ES-I3 (cell line): ENCODE measurements at regions not wholly inside any gene's neighbourhood (a gene's known extent, or its start where the extent isn't known, plus 50 kb on each side); places are given as distances from the start of the nearest gene placed in this dataset.
"Not testable (repeated sequence)": the region's sequence is repeated elsewhere in the genome, so short reads cannot be mapped to it uniquely, and the experiment has no call there.

Source experiments
- H3K36me3 ChIP-seq: 2 replicates; pipeline ENCODE4 v1.6.1; 2013; ENCODE audit warnings: mild to moderate bottlenecking, low read length, control low read depth, moderate library complexity; ENCODE audit not compliant: insufficient read depth
- H3K4me1 ChIP-seq: 2 replicates; pipeline ENCODE4 v1.6.1; 2013; ENCODE audit warnings: mild to moderate bottlenecking, control low read depth, low read length; ENCODE audit not compliant: insufficient read depth
- H3K9ac ChIP-seq: 2 replicates; pipeline ENCODE4 v1.6.1; 2013; ENCODE audit warnings: low read depth, mild to moderate bottlenecking, low read length, moderate library complexity
- H3K9me3 ChIP-seq: 2 replicates; pipeline ENCODE4 v1.6.1; 2013; ENCODE audit warnings: mild to moderate bottlenecking, low read length, moderate library complexity; ENCODE audit not compliant: control insufficient read depth, insufficient read depth

- Histone ChIP-seq H3K36me3 (no peaks in the 10 kb centered on the region), H3K9me3 (0 out of 2 replicates have a peak, but pooled peaks cover 4% of the 10 kb centered on the region), H3K4me1 (no peaks in the 10 kb centered on the region), H3K9ac (no peak overlapping the region)
These were observed 186.3 kb downstream of the ALG10 start for GRCh38 chr12:34208331-34209258.

DNA sequence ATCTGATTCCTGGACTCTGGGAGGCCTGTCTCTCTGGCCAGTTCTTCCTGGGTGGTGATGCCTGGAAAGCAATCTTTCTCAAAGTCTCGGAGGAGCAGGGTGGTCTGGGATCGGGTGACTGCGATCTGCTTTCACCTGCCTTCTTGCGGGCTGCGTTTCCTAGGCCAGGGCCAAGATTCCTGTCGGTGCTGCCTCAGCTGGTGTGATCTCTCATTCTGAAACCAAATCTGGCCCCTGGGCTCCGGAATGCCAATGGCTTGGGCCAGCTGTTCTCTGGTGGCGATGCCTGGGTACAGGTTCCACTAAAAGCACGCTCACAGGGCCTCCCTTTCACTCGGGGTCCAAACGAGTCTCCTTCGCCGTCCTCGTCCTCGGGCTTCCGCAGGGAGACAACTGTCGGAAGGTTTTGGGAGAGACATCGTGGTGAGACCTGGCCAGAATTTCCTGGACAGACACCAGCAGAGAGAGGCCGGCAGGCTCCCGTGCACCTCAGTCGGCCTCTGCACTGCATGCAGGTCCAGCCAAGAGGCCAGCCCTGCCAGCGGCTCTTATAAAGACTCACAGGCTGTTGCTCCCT, 187.1 kb downstream of the ALG10 start:
- Histone ChIP-seq H3K36me3 (no peaks in the 10 kb centered on the region), H3K9me3 (0 out of 2 replicates have a peak, but pooled peaks cover 4% of the 10 kb centered on the region), H3K9ac (no peak overlapping the region), H3K4me1 (no peaks in the 10 kb centered on the region)

GRCh38 chr12:34210183-34210582, 187.9 kb downstream of the ALG10 start:
- 0 out of 2 replicates have a peak, but pooled peaks cover 4% of the 10 kb centered on the region for H3K9me3 ChIP-seq
- no peaks in the 10 kb centered on the region for H3K36me3 ChIP-seq
- no peak overlapping the region for H3K9ac ChIP-seq
- no peaks in the 10 kb centered on the region for H3K4me1 ChIP-seq

DNA sequence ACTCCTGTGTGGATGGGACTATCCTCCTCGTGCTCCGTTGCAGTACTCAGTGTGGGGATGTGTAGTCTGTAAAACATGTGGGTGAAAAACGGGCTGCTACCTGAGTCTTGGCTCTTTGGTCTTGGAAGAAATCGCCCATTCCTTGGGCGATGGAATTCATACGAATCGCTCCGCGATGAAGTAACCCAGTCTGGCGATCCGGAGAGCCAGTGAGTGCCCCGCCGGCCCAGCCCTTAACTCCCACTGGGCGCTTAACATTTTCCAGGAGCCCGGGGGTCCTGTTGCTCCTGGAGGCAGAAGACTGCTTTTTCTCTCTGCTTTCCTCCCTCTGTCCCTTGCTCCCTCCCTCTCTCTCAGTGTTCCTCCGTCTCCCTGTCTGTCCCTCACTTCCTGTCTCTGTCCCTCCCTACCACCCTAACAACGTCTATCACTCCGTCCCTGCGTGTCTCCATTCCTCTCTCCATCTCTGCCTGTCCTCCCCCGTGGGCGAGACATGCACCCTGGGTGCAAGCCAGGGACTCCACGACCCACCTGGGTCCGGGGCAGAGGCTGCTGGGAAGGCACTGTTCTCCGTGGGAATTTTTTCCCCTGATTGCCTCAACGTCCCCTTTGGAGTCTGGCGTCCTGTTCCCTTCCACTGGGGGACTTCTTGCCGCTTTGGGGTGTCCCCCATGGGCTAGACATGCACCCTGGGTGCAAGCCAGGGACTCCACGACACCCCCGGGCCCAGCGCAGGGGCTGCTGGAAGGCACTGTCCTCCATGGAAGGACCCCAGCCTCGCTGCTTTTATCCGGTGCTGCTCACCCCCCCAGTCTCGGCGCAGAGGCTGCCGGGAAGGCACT, 188.6 kb downstream of the ALG10 start:
- Histone ChIP-seq H3K4me1 (no peaks in the 10 kb centered on the region), H3K9me3 (0 out of 2 replicates have a peak, but pooled peaks cover 4% of the 10 kb centered on the region), H3K9ac (no peak overlapping the region), H3K36me3 (no peaks in the 10 kb centered on the region)

- Histone ChIP-seq H3K36me3 (no peaks in the 10 kb centered on the region), H3K9ac (no peak overlapping the region), H3K4me1 (no peaks in the 10 kb centered on the region), H3K9me3 (0 out of 2 replicates have a peak, but pooled peaks cover 4% of the 10 kb centered on the region)
These were observed 190.4 kb downstream of the ALG10 start for GRCh38 chr12:34212651-34213050.

- Histone ChIP-seq H3K9ac (no peak overlapping the region), H3K9me3 (0 out of 2 replicates have a peak, but pooled peaks cover 4% of the 10 kb centered on the region), H3K36me3 (no peaks in the 10 kb centered on the region), H3K4me1 (no peaks in the 10 kb centered on the region)
These were observed 191.7 kb downstream of the ALG10 start for GRCh38 chr12:34214011-34214410.

DNA sequence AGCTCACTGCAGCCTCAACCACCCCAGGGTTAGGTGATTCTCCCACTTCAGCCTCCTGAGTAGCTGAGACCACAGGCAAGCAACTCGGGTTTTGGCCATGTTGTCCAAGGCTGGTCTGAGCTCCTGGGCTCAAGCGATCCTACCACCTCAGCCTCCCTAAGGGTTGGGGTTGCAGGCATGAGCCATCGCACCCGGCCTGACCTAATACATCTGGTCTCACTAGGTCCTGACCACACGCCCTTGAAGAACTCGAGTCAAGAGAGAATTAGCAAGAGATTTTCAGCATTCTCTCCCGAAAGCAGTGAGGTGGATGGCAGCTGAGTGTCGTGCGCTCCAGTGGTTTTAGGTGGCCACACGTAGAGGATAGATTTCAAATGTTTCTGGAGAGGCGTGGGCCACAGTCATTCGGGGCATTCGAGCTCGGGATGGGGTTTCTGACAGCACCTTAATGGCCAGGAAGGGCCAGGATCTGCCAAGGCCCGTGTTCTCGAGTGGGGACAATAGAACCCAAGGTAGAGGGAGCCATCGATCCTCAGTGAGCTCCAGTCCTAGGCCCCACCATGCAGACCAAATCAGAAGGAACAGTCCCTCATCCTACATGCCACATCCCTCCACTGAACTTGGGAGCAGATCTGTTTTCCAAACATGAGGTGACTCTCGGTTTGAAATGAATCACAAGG, 193.1 kb downstream of the ALG10 start:
- H3K36me3 ChIP-seq: no peaks in the 10 kb centered on the region
- H3K4me1 ChIP-seq: no peaks in the 10 kb centered on the region
- H3K9me3 ChIP-seq: no peaks in the 10 kb centered on the region
- H3K9ac ChIP-seq: no peak overlapping the region

DNA sequence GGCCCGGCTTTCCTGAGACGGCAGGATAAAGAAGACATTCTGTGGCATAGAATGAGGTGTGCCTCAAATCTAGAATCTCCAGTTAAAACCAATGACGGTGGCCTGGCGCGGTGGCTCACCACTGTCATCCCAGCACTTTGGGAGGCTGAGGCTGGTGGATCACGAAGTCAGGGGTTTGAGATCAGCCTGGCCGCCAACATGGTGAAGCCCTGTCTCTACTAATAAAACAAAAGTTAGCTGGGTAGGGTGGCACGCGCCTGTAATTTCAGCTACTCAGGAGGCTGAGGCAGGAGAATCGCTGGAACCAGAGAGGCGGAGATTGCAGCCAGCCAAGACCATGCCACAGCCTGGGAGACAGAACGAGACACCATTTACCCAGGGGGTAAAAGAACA, 193.6 kb downstream of the ALG10 start:
- Histone ChIP-seq H3K9ac (no peak overlapping the region), H3K36me3 (no peaks in the 10 kb centered on the region), H3K9me3 (no peaks in the 10 kb centered on the region), H3K4me1 (no peaks in the 10 kb centered on the region)

DNA sequence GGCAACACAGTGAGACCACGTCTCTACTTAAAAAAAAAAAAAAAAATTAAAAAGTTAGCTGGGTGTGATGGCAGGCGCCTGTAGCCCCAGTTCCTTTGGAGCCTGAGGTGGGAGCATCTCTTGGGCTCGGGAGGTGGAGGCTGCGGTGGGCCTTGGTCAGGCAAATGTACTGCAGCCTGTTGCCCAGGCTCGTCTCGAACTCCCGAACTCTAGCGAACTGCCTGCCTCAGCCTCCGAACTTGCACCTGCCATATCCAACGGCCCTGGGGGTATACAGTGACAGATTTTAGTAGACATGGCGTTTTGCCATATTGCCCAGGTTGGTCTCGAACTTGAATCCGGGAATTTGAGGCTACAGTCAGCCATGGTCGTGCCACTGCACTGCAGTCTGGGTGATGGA, 195.4 kb downstream of the ALG10 start:
- Histone ChIP-seq H3K4me1 (no peaks in the 10 kb centered on the region), H3K9ac (no peak overlapping the region), H3K36me3 (no peaks in the 10 kb centered on the region), H3K9me3 (no peaks in the 10 kb centered on the region)

- Histone ChIP-seq H3K36me3 (no peaks in the 10 kb centered on the region), H3K9ac (peak overlapping the region; percentile 48; the same call in 1 of the 2 replicates), H3K4me1 (no peaks in the 10 kb centered on the region), H3K9me3 (no peaks in the 10 kb centered on the region)
These were observed 196.1 kb downstream of the ALG10 start for GRCh38 chr12:34218193-34219045.

DNA sequence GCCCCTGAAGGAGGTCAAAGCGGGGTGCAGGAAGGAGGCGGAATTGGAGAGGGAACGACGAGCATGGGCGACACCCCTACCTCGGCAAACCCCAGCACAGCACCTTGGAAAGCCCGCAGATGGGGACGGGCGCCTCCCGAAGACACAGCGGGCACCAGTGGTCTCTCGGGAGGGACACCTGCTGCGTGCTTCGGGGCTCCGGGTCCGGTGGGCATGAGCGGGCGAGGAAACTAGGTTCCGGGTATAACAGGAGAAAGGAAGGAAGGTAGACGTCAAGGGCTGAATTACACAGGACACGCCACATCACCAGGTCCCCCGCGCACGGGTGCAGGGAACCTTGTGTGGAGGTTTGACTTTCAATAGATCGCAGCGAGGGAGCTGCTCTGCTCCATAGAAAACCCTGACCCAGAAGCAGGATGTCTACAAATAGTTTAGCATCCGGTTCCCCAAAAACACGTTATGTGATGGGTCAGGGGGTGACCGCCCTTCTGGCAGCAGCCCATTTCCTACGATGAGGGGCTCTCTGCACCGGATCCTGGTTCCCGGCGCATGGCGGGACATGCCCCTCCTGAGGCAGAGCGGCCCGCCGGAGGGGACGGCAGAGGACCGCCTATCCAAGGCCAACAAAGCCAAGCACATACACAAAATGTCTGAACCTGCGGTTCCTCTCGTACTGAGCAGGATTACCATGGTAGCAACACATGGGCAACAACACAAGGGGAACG, 196.9 kb downstream of the ALG10 start:
- H3K4me1 ChIP-seq: no peaks in the 10 kb centered on the region
- peak overlapping the region; percentile 48; the same call in 1 of the 2 replicates for H3K9ac ChIP-seq
- H3K9me3 ChIP-seq: no peaks in the 10 kb centered on the region
- H3K36me3 ChIP-seq: no peaks in the 10 kb centered on the region

DNA sequence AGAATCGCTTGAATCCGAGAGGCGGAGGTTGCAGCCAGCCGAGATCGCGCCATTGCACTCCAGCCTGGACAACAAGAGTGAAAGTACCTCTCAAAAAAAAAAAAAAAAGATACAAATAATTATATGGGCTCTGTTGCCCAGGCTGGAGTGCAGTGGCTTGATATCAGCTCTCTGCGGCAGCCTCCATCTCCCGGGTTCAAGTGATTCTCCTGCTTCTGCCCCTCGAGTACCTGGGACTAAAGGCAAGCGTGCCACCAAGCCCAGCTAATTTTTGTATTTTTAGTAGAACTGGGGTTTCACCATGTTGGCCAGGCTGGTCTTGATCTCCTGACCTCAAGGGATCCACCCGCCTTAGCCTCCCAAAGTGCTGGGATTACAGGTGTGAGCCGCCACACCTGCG, 197.8 kb downstream of the ALG10 start:
- H3K36me3 ChIP-seq, H3K9me3 ChIP-seq, H3K9ac ChIP-seq, H3K4me1 ChIP-seq: not testable (repeated sequence)

- Histone ChIP-seq H3K36me3 (no peaks in the 10 kb centered on the region), H3K9ac (no peak overlapping the region), H3K4me1 (no peaks in the 10 kb centered on the region), H3K9me3 (no peaks in the 10 kb centered on the region; the same call in 1 of the 2 replicates)
These were observed 201.3 kb downstream of the ALG10 start for GRCh38 chr12:34223640-34224039.
